ENCODE measurements at regions not wholly inside any gene's neighbourhood (a gene's known extent, or its start where the extent isn't known, plus 50 kb on each side); places are given as distances from the start of the nearest gene placed in this dataset.

DNA sequence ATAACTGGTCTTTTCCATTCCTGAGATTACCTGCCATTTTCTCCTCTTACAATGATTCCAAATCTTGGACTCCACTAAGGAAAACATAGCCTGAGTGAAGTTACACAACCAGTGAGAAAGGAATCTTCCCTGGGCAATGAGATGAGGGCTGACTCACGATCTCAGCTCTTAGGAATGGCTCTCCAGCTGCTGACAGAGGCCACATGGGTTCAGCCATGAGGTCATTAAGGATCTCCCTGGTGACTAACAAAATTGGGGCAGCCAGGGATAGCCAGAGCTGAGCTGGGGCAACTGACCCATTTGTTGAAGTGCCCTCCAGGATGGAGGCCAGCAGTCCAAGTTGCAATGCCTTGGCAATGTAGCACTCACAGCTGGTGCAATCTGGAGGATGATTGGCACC is 78.7 kb upstream of the MKLN1 start:
- Histone ChIP-seq H3K4me3 (no peak overlapping the region), H3K36me3 (no peaks in the 10 kb centered on the region), H3K9me3 (peaks cover 0 to 3% (median 0%) of the 10 kb centered on the region in 3 donors), H3K27me3 (no peaks in the 10 kb centered on the region), H3K4me1 (peaks cover 0 to 19% (median 4%) of the 10 kb centered on the region in 4 donors), H3K27ac (peak overlapping the region in 1 of 2 donors; percentile 15)
- intact Hi-C loops (cut with DNase I; ENCODE audit: low total_unique reads): no loop called here
- DNase-seq: peak; percentile 83 to 91
- TF ChIP-seq CTCF (IDR thresholded peaks at IDR 0.05): no peak

DNA sequence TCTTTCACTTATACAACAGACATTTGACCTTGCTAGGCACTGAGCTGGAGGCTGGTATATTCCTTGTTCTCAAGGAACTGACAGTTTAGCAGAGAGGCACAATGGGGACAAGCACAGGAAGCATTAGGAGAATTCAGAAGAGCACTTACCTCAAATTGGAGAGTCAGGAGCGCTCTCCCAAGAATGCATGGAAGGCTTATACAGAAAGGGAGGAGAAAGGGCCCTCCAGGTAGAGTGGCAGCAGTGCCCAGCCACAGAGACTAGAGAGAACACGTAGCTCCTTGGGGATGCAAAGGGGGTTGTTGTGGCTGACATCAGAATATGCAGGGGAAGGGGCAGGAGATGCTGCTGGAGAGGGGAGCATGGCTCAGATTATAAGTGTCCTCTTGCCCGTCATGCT is 78.2 kb upstream of the MKLN1 start:
- intact Hi-C loops (cut with DNase I; ENCODE audit: low total_unique reads): no loop called here
- peaks cover 0 to 8% (median 0%) of the 10 kb centered on the region in 3 donors for H3K9me3 ChIP-seq
- no peak for DNase-seq
- TF ChIP-seq CTCF (IDR thresholded peaks at IDR 0.05): no peak
- no peak overlapping the region for H3K4me3 ChIP-seq
- H3K27ac ChIP-seq: no peak overlapping the region
- H3K36me3 ChIP-seq: no peaks in the 10 kb centered on the region
- H3K4me1 ChIP-seq: peaks cover 0 to 19% (median 4%) of the 10 kb centered on the region in 4 donors
- H3K27me3 ChIP-seq: no peaks in the 10 kb centered on the region

- Histone ChIP-seq H3K4me3 (no peak overlapping the region), H3K9me3 (peaks cover 0 to 16% (median 1%) of the 10 kb centered on the region in 3 donors), H3K4me1 (peaks cover 0 to 19% (median 4%) of the 10 kb centered on the region in 4 donors), H3K27me3 (no peaks in the 10 kb centered on the region), H3K36me3 (no peaks in the 10 kb centered on the region), H3K27ac (no peak overlapping the region)
- TF ChIP-seq CTCF (IDR thresholded peaks at IDR 0.05): no peak
- intact Hi-C loops (cut with DNase I; ENCODE audit: low total_unique reads): loop anchor here (10.0 kb wide), 1 partner anchor 136 kb away; no protein-coding TSS in a partner anchor
- DNase-seq: no peak
Observed at GRCh38 chr7:131250331-131250730, 77.3 kb upstream of the MKLN1 start.

DNA sequence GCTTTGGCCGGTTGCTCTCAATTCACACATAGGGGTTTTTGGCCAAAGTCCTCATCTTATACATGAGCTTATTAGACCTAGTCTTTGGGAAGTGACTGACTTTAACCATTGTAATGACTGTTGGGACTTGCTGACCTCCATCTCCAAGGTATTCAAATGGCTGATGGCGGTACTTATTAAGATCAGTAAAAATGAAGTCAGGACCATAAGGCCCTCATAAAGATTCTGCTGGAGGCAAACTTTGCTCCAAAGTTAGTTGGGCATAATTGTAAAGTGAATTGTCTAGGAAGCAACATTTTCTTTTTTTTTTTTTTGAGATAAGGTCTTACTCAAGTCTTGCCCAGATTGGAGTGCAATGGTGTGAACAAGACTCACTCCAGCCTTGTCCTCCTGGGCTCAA is 76.3 kb upstream of the MKLN1 start:
- Histone ChIP-seq H3K4me3 (no peak overlapping the region), H3K9me3 (peaks cover 0 to 19% (median 6%) of the 10 kb centered on the region in 3 donors), H3K27ac (no peak overlapping the region), H3K36me3 (no peaks in the 10 kb centered on the region), H3K27me3 (no peaks in the 10 kb centered on the region), H3K4me1 (peaks cover 0 to 19% (median 4%) of the 10 kb centered on the region in 4 donors)
- DNase-seq: no peak
- intact Hi-C loops (cut with DNase I; ENCODE audit: low total_unique reads): loop anchor here (10.0 kb wide), 1 partner anchor 137 kb away; no protein-coding TSS in a partner anchor
- TF ChIP-seq CTCF (IDR thresholded peaks at IDR 0.05): no peak

DNA sequence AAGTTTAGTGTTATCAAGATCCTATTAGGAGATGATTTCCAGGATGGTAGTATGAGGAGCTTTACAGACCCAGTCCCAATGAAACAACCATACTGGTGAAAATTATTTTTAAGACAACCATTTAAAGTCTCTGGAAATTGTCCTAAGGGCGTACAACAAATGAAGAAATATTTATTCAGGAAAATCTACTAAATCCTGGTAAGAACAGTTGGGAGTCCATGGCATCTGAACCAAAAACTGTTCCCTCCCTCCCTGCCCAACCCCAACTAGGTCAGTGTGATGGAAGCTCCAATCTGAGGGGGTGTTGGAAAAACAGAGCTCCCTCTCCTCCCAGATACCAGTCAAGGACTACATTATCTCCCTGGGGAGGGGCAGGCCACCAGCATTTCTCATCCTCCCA is 74.7 kb upstream of the MKLN1 start:
- no peak for TF ChIP-seq CTCF (IDR thresholded peaks at IDR 0.05)
- Histone ChIP-seq H3K9me3 (peaks cover 0 to 19% (median 6%) of the 10 kb centered on the region in 3 donors), H3K27ac (no peak overlapping the region), H3K4me3 (no peak overlapping the region), H3K4me1 (peaks cover 0 to 19% (median 4%) of the 10 kb centered on the region in 4 donors), H3K27me3 (no peaks in the 10 kb centered on the region), H3K36me3 (no peaks in the 10 kb centered on the region)
- intact Hi-C loops (cut with DNase I; ENCODE audit: low total_unique reads): loop anchor here (10.0 kb wide), 1 partner anchor 138 kb away; no protein-coding TSS in a partner anchor
- no peak for DNase-seq
